GM23338 (cell line): ENCODE measurements at regions not wholly inside any gene's neighbourhood (a gene's known extent, or its start where the extent isn't known, plus 50 kb on each side); places are given as distances from the start of the nearest gene placed in this dataset.

Experiments
- ETS1 ChIP-seq: IDR thresholded peaks from 2 replicates; pipeline ENCODE4 v1.6.1; 2016; ENCODE audit warnings: antibody characterized with exemption
- EZH2phosphoT487 ChIP-seq: fragments of 200-600 bp; sonication (generic); IDR thresholded peaks from one replicate; pipeline ENCODE4 v1.8.1; 2018; ENCODE audit warnings: antibody characterized with exemption; ENCODE audit not compliant: unreplicated experiment
- NANOG ChIP-seq: IDR thresholded peaks from 2 replicates; pipeline ENCODE4 v1.6.1; 2016; ENCODE audit warnings: antibody characterized with exemption, borderline replicate concordance
- STAT1 ChIP-seq: IDR thresholded peaks from one replicate; pipeline ENCODE4 v1.6.1; 2016; ENCODE audit warnings: antibody characterized with exemption; ENCODE audit not compliant: unreplicated experiment
- TF ChIP-seq, protein P1 (sequence below), 2 experiments: fragments of 200-600 bp in 1 of 2; sonication (generic) in 1 of 2; conservative IDR thresholded peaks; 2 replicates each; pipeline versions ENCODE4 v1.5.1 to v1.6.1; 2016 to 2017; ENCODE audit warnings: antibody characterized with exemption in 2 of 2, low read depth in 2 of 2, mild to moderate bottlenecking in 2 of 2, moderate library complexity in 1 of 2
- TF ChIP-seq, protein P2 (sequence below): IDR thresholded peaks from one replicate; pipeline ENCODE4 v1.6.1; 2018; ENCODE audit warnings: antibody characterized with exemption; ENCODE audit not compliant: unreplicated experiment

DNA sequence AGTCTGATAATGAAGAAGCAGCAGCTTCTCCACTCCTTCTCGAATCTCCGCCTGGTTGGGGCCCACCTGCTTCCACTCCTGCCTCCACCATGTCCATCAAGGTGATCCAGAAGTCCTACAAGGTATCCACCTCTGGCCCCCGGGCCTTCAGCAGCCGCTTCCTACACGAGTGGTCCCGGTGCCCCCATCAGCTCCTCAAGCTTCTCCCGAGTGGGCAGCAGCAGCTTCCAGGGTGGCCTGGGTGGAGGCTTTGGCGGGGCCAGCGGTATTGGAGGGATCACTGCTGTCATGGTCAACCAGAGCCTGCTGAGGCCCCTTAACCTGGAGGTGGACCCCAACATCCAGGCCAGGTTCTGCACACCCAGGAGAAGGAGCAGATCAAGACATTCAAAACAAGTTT lies 381.0 kb upstream of the USP15 start:
- TF ChIP-seq, protein P1, sequence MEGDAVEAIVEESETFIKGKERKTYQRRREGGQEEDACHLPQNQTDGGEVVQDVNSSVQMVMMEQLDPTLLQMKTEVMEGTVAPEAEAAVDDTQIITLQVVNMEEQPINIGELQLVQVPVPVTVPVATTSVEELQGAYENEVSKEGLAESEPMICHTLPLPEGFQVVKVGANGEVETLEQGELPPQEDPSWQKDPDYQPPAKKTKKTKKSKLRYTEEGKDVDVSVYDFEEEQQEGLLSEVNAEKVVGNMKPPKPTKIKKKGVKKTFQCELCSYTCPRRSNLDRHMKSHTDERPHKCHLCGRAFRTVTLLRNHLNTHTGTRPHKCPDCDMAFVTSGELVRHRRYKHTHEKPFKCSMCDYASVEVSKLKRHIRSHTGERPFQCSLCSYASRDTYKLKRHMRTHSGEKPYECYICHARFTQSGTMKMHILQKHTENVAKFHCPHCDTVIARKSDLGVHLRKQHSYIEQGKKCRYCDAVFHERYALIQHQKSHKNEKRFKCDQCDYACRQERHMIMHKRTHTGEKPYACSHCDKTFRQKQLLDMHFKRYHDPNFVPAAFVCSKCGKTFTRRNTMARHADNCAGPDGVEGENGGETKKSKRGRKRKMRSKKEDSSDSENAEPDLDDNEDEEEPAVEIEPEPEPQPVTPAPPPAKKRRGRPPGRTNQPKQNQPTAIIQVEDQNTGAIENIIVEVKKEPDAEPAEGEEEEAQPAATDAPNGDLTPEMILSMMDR (conservative IDR thresholded peaks at IDR 0.05; ENCODE audit: low read depth in 2 of 2), result no peak
- no peak for TF ChIP-seq ETS1
- no peak for TF ChIP-seq NANOG
- TF ChIP-seq EZH2phosphoT487, result no peak
- TF ChIP-seq, protein P2, sequence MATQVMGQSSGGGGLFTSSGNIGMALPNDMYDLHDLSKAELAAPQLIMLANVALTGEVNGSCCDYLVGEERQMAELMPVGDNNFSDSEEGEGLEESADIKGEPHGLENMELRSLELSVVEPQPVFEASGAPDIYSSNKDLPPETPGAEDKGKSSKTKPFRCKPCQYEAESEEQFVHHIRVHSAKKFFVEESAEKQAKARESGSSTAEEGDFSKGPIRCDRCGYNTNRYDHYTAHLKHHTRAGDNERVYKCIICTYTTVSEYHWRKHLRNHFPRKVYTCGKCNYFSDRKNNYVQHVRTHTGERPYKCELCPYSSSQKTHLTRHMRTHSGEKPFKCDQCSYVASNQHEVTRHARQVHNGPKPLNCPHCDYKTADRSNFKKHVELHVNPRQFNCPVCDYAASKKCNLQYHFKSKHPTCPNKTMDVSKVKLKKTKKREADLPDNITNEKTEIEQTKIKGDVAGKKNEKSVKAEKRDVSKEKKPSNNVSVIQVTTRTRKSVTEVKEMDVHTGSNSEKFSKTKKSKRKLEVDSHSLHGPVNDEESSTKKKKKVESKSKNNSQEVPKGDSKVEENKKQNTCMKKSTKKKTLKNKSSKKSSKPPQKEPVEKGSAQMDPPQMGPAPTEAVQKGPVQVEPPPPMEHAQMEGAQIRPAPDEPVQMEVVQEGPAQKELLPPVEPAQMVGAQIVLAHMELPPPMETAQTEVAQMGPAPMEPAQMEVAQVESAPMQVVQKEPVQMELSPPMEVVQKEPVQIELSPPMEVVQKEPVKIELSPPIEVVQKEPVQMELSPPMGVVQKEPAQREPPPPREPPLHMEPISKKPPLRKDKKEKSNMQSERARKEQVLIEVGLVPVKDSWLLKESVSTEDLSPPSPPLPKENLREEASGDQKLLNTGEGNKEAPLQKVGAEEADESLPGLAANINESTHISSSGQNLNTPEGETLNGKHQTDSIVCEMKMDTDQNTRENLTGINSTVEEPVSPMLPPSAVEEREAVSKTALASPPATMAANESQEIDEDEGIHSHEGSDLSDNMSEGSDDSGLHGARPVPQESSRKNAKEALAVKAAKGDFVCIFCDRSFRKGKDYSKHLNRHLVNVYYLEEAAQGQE, result no peak
- no peak for TF ChIP-seq STAT1
